ENCODE measurements at regions not wholly inside any gene's neighbourhood (a gene's known extent, or its start where the extent isn't known, plus 50 kb on each side); places are given as distances from the start of the nearest gene placed in this dataset.

DNA sequence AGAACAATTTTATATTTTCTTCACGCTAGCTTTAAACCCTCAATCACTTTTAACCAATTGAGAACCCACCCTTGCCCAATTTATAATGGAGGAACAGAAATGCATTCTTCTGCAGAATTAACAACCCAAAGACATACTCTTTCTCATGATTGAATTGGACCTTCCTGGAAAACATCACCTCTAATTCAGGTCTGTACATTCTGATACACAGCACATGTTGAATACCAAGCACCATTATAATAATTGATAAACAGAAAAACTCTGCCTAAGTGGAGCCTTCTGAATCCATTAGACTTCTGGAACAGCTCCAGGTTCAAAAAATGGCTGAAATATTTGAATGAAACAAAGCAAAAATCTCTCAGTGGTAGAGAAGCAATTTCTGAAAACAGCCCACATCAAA, 105.4 kb downstream of the FAM76B start:
- no peak for TF ChIP-seq CTCF (IDR thresholded peaks at IDR 0.05; ENCODE audit: unreplicated experiment)
- Mint-ChIP-seq H3K4me3 (no peak overlapping the region), H3K36me3 (no peaks in the 10 kb centered on the region), H3K27me3 (ENCODE audit: low read depth) (no peaks in the 10 kb centered on the region), H3K27ac (no peak overlapping the region), H3K4me1 (peaks cover 33% of the 10 kb centered on the region), H3K9me3 (no peaks in the 10 kb centered on the region)
- no peak for DNase-seq (ENCODE audit: low spot score in 2 of 2, unreplicated experiment in 2 of 2)

- no peaks in the 10 kb centered on the region for H3K36me3 Mint-ChIP-seq
- H3K9me3 Mint-ChIP-seq = no peaks in the 10 kb centered on the region
- no peaks in the 10 kb centered on the region for H3K27me3 Mint-ChIP-seq (ENCODE audit: low read depth)
- DNase-seq (ENCODE audit: low spot score in 2 of 2, unreplicated experiment in 2 of 2) = no peak
- no peak overlapping the region for H3K4me3 Mint-ChIP-seq
- no peak overlapping the region for H3K27ac Mint-ChIP-seq
- H3K4me1 Mint-ChIP-seq = peaks cover 30% of the 10 kb centered on the region
- no peak for TF ChIP-seq CTCF (IDR thresholded peaks at IDR 0.05; ENCODE audit: unreplicated experiment)
Measured at GRCh38 chr11:95682552-95682951, 107.0 kb downstream of the FAM76B start.

DNA sequence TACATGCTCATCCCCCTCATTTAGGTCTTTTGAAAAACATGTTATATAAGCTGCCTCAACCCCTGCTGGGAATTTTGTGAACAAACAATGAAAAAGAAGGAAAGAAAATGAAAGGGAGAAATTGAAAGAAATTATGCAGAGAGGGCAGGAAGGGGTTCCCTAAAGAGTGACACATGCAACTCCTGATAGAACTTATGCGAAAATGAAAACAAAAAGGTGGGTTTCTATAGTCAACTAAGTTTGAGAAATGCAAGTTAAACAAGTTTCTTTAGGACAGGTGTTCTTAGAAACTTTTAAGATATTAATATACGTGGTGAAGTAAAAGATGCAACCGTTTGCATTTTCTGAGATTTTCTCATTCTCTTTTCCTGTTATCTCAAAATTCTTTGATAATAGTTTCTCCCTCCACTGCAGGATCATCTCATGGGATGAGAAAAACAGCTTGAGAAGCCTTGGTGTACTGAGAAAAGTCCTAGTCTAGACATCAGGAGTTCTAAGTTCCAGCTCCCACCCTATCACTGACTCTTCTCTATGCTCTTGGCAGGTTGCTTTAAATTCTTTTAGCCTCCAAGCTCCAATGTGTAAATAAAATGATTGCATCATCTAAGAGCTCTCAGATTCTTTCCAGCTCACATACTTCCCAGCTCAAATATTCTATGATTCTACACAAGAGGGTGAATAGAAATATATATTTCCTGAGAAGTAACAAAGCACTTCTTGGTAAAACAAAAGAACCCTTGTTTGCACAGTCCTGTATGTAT, 109.2 kb downstream of the FAM76B start:
- no peak for DNase-seq (ENCODE audit: low spot score in 2 of 2, unreplicated experiment in 2 of 2)
- Mint-ChIP-seq H3K4me1 (peaks cover 25% of the 10 kb centered on the region), H3K36me3 (no peaks in the 10 kb centered on the region), H3K9me3 (no peaks in the 10 kb centered on the region), H3K27me3 (ENCODE audit: low read depth) (no peaks in the 10 kb centered on the region), H3K27ac (peak overlapping the region; percentile 87), H3K4me3 (no peak overlapping the region)
- TF ChIP-seq CTCF (IDR thresholded peaks at IDR 0.05; ENCODE audit: unreplicated experiment) = no peak

DNA sequence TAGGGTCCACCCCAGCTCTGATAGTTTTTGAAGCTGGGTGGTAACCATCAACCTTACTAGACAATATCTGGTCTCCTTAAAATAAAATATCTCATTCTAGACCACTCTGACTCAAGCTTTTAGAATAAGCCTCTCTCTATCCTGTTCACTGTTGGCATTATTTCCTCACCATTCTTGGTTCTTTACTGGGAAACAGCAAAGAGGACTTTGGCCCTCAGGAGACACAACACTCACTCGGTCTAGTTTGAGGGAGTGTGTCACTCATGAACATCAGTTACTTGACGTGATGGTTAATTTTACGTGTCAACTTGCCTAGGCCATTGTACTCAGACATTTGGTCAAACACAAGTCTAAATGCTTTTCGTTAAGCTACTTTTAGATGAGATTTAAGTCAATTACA, 110.6 kb downstream of the FAM76B start:
- H3K4me1 Mint-ChIP-seq = peaks cover 18% of the 10 kb centered on the region
- no peaks in the 10 kb centered on the region for H3K27me3 Mint-ChIP-seq (ENCODE audit: low read depth)
- TF ChIP-seq CTCF (IDR thresholded peaks at IDR 0.05; ENCODE audit: unreplicated experiment) = no peak
- no peaks in the 10 kb centered on the region for H3K9me3 Mint-ChIP-seq
- no peaks in the 10 kb centered on the region for H3K36me3 Mint-ChIP-seq
- no peak overlapping the region for H3K4me3 Mint-ChIP-seq
- DNase-seq (ENCODE audit: low spot score in 2 of 2, unreplicated experiment in 2 of 2) = no peak
- H3K27ac Mint-ChIP-seq = no peak overlapping the region

- no peak overlapping the region for H3K4me3 Mint-ChIP-seq
- H3K4me1 Mint-ChIP-seq = peaks cover 20% of the 10 kb centered on the region
- H3K27me3 Mint-ChIP-seq (ENCODE audit: low read depth) = no peaks in the 10 kb centered on the region
- DNase-seq (ENCODE audit: low spot score in 2 of 2, unreplicated experiment in 2 of 2) = no peak
- no peaks in the 10 kb centered on the region for H3K9me3 Mint-ChIP-seq
- no peaks in the 10 kb centered on the region for H3K36me3 Mint-ChIP-seq
- no peak for TF ChIP-seq CTCF (IDR thresholded peaks at IDR 0.05; ENCODE audit: unreplicated experiment)
- H3K27ac Mint-ChIP-seq = no peak overlapping the region
Measured at GRCh38 chr11:95676308-95676707, 113.3 kb downstream of the FAM76B start.
